ENCODE measurements at regions not wholly inside any gene's neighbourhood (a gene's known extent, or its start where the extent isn't known, plus 50 kb on each side); places are given as distances from the start of the nearest gene placed in this dataset.

- peak; percentile 29 for DNase-seq
Observed at GRCh38 chr12:58202933-58203718, 261.8 kb downstream of the ATP23 start.

GRCh38 chr12:58204071-58204470 lies 262.7 kb downstream of the ATP23 start:
- no peak for DNase-seq

GRCh38 chr12:58206876-58207275 lies 265.5 kb downstream of the ATP23 start:
- no peak for DNase-seq

GRCh38 chr12:58211211-58211610 lies 269.8 kb downstream of the ATP23 start:
- DNase-seq: no peak

GRCh38 chr12:58217130-58217529 lies 275.8 kb downstream of the ATP23 start:
- no peak for DNase-seq

- DNase-seq: no peak
Observed at GRCh38 chr12:58224536-58225105, 283.3 kb downstream of the ATP23 start.

GRCh38 chr12:58225203-58225877 lies 284.0 kb downstream of the ATP23 start:
- peak; percentile 36 for DNase-seq

- DNase-seq: no peak
Observed at GRCh38 chr12:58233886-58234285, 292.5 kb downstream of the ATP23 start.

- no peak for DNase-seq
Observed at GRCh38 chr12:58238411-58238810, 297.0 kb downstream of the ATP23 start.

GRCh38 chr12:58241099-58241498 lies 299.7 kb downstream of the ATP23 start:
- DNase-seq: no peak

GRCh38 chr12:58242796-58243630 lies 301.6 kb downstream of the ATP23 start:
- peak; percentile 56 for DNase-seq

- DNase-seq: no peak
Observed at GRCh38 chr12:58247633-58248032, 306.3 kb downstream of the ATP23 start.

GRCh38 chr12:58248599-58248998 lies 307.2 kb downstream of the ATP23 start:
- DNase-seq: no peak

- no peak for DNase-seq
Observed at GRCh38 chr12:58249610-58250009, 308.2 kb downstream of the ATP23 start.

GRCh38 chr12:58250077-58250476 lies 308.7 kb downstream of the ATP23 start:
- DNase-seq: no peak

- no peak for DNase-seq
Observed at GRCh38 chr12:58252914-58253313, 311.5 kb downstream of the ATP23 start.

- no peak for DNase-seq
Observed at GRCh38 chr12:58253663-58254062, 312.3 kb downstream of the ATP23 start.

- no peak for DNase-seq
Observed at GRCh38 chr12:58254463-58255100, 313.2 kb downstream of the ATP23 start.

GRCh38 chr12:58262796-58263195 lies 321.4 kb downstream of the ATP23 start:
- DNase-seq: no peak

GRCh38 chr12:58263816-58264215 lies 322.4 kb downstream of the ATP23 start:
- no peak for DNase-seq

GRCh38 chr12:58268069-58268468 lies 326.7 kb downstream of the ATP23 start:
- DNase-seq: peak; percentile 94

GRCh38 chr12:58269476-58269875 lies 328.1 kb downstream of the ATP23 start:
- DNase-seq: peak; percentile 18

Data from skin of body (tissue), 1 donor.